Stimulated activated CD4-positive, alpha-beta T cell treated with anti-CD3 and anti-CD28 coated beads, Interleukin-2, amount 100 ng/mL, for 48 hours (primary cell): ENCODE measurements at regions not wholly inside any gene's neighbourhood (a gene's known extent, or its start where the extent isn't known, plus 50 kb on each side); places are given as distances from the start of the nearest gene placed in this dataset.
"Not testable (repeated sequence)": the region's sequence is repeated elsewhere in the genome, so short reads cannot be mapped to it uniquely, and the experiment has no call there.

ENCODE experiments used
- DNase-seq, 2 donors: peaks; one replicate each; pipeline ENCODE4 v3.0.0-alpha.2; 2020

GRCh38 chr6:5836597-5836996 is 170.1 kb downstream of the NRN1 start:
- not testable (repeated sequence) for DNase-seq

- DNase-seq, result no peak
Observed at GRCh38 chr6:5833120-5833519, 173.6 kb downstream of the NRN1 start.

DNA sequence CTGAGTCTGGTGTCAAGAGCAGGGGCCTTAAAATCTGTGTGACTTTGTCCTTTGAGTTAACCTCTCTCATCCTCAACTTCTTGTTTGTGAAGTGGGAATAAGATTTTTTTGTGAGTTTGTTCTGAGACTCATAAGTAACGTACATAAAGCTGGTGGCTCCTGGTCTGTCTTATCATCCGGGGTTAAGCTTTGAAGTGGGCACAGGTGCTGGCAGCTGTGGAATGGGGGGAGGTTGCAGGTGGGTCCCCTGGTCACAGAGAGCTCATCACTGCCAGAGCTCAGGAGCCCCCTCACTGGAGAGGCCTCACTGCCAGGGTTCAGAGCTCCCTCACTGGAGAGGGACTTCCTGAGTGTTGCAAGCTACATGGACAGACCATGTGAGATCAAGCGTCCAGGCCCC is 174.1 kb downstream of the NRN1 start:
- DNase-seq, result no peak

GRCh38 chr6:5831219-5831862 is 175.4 kb downstream of the NRN1 start:
- peak; percentile 11 to 23 for DNase-seq

- DNase-seq, result no peak
Observed at GRCh38 chr6:5828296-5828695, 178.4 kb downstream of the NRN1 start.

GRCh38 chr6:5827056-5827904 is 179.4 kb downstream of the NRN1 start:
- no peak for DNase-seq

- DNase-seq, result not testable (repeated sequence)
Observed at GRCh38 chr6:5824382-5824983, 182.2 kb downstream of the NRN1 start.
